ENCODE measurements at regions not wholly inside any gene's neighbourhood (a gene's known extent, or its start where the extent isn't known, plus 50 kb on each side); places are given as distances from the start of the nearest gene placed in this dataset.

GRCh38 chr4:124937993-124938392 is 225.5 kb upstream of the ANKRD50 start:
- Histone ChIP-seq H3K9ac (ENCODE audit: low read length) (no peak overlapping the region), H3K36me3 (replicated peaks; ENCODE audit: insufficient read depth, low read length) (no peaks in the 10 kb centered on the region), H3K4me2 (ENCODE audit: low read depth, low read length) (no peak overlapping the region), H3K27ac (ENCODE audit: low read length) (no peak overlapping the region), H3K4me3 (ENCODE audit: low read length) (no peak overlapping the region), H3K4me1 (ENCODE audit: low read length) (no peaks in the 10 kb centered on the region), H3K27me3 (replicated peaks; ENCODE audit: insufficient read depth, low read length) (no peaks in the 10 kb centered on the region), H3K79me2 (ENCODE audit: low read length) (no peaks in the 10 kb centered on the region), H3F3A (ENCODE audit: insufficient read depth, low read length) (no peaks in the 10 kb centered on the region), H2AFZ (ENCODE audit: low read length) (no peak overlapping the region), H4K20me1 (ENCODE audit: insufficient read depth, low read length) (no peaks in the 10 kb centered on the region), H3K9me2 (replicated peaks; ENCODE audit: insufficient read depth, low read length) (no peaks in the 10 kb centered on the region), H3K9me3 (replicated peaks; ENCODE audit: insufficient read depth, low read length) (no peaks in the 10 kb centered on the region)
- DNase-seq, result no peak
- TF ChIP-seq CTCF (IDR thresholded peaks at IDR 0.05; ENCODE audit: low read length), result no peak
- no peak for TF ChIP-seq EZH2 (optimal IDR thresholded peaks at IDR 0.05; ENCODE audit: low read depth, low read length)
- TF ChIP-seq EZH2phosphoT487 (IDR thresholded peaks at IDR 0.05; ENCODE audit: low read length), result no peak

- Histone ChIP-seq H3K9ac (ENCODE audit: low read length) (no peak overlapping the region), H3K4me2 (ENCODE audit: low read depth, low read length) (no peak overlapping the region), H3K27me3 (replicated peaks; ENCODE audit: insufficient read depth, low read length) (no peaks in the 10 kb centered on the region), H3K79me2 (ENCODE audit: low read length) (no peaks in the 10 kb centered on the region), H3K9me2 (replicated peaks; ENCODE audit: insufficient read depth, low read length) (no peaks in the 10 kb centered on the region), H3K4me3 (ENCODE audit: low read length) (no peak overlapping the region), H3K27ac (ENCODE audit: low read length) (no peak overlapping the region), H4K20me1 (ENCODE audit: insufficient read depth, low read length) (no peaks in the 10 kb centered on the region), H3K4me1 (ENCODE audit: low read length) (no peaks in the 10 kb centered on the region), H2AFZ (ENCODE audit: low read length) (no peak overlapping the region), H3K36me3 (replicated peaks; ENCODE audit: insufficient read depth, low read length) (no peaks in the 10 kb centered on the region), H3F3A (ENCODE audit: insufficient read depth, low read length) (no peaks in the 10 kb centered on the region), H3K9me3 (replicated peaks; ENCODE audit: insufficient read depth, low read length) (no peaks in the 10 kb centered on the region)
- DNase-seq, result no peak
- no peak for TF ChIP-seq CTCF (IDR thresholded peaks at IDR 0.05; ENCODE audit: low read length)
- TF ChIP-seq EZH2phosphoT487 (IDR thresholded peaks at IDR 0.05; ENCODE audit: low read length), result no peak
- TF ChIP-seq EZH2 (optimal IDR thresholded peaks at IDR 0.05; ENCODE audit: low read depth, low read length), result no peak
Measured at GRCh38 chr4:124936427-124936826, 223.9 kb upstream of the ANKRD50 start.

GRCh38 chr4:124934916-124935315 is 222.4 kb upstream of the ANKRD50 start:
- no peak overlapping the region for H3K9ac ChIP-seq (ENCODE audit: low read length)
- no peak overlapping the region for H3K27ac ChIP-seq (ENCODE audit: low read length)
- H3K27me3 ChIP-seq (replicated peaks; ENCODE audit: insufficient read depth, low read length), result no peaks in the 10 kb centered on the region

More at GRCh38 chr4:124934916-124935315, 222.4 kb upstream of the ANKRD50 start:
- H3K36me3 ChIP-seq (replicated peaks; ENCODE audit: insufficient read depth, low read length), result no peaks in the 10 kb centered on the region
- no peaks in the 10 kb centered on the region for H4K20me1 ChIP-seq (ENCODE audit: insufficient read depth, low read length)
- no peak overlapping the region for H3K4me3 ChIP-seq (ENCODE audit: low read length)
- no peak overlapping the region for H3K4me2 ChIP-seq (ENCODE audit: low read depth, low read length)
- H3K9me2 ChIP-seq (replicated peaks; ENCODE audit: insufficient read depth, low read length), result no peaks in the 10 kb centered on the region
- TF ChIP-seq CTCF (IDR thresholded peaks at IDR 0.05; ENCODE audit: low read length), result no peak
- no peak for TF ChIP-seq EZH2 (optimal IDR thresholded peaks at IDR 0.05; ENCODE audit: low read depth, low read length)
- no peak for TF ChIP-seq EZH2phosphoT487 (IDR thresholded peaks at IDR 0.05; ENCODE audit: low read length)
- no peak for DNase-seq
- H2AFZ ChIP-seq (ENCODE audit: low read length), result no peak overlapping the region
- H3K79me2 ChIP-seq (ENCODE audit: low read length), result no peaks in the 10 kb centered on the region
- no peaks in the 10 kb centered on the region for H3F3A ChIP-seq (ENCODE audit: insufficient read depth, low read length)
- H3K9me3 ChIP-seq (replicated peaks; ENCODE audit: insufficient read depth, low read length), result no peaks in the 10 kb centered on the region
- H3K4me1 ChIP-seq (ENCODE audit: low read length), result no peaks in the 10 kb centered on the region
